HG03060 (cell line): ENCODE measurements at regions not wholly inside any gene's neighbourhood (a gene's known extent, or its start where the extent isn't known, plus 50 kb on each side); places are given as distances from the start of the nearest gene placed in this dataset.

Experiments
- ATAC-seq: cut with Tn5 transposase; IDR thresholded peaks from one replicate; pipeline ENCODE4 v1.9.1; 2021; ENCODE audit warnings: low read depth, moderate number of reproducible peaks; ENCODE audit not compliant: unreplicated experiment

DNA sequence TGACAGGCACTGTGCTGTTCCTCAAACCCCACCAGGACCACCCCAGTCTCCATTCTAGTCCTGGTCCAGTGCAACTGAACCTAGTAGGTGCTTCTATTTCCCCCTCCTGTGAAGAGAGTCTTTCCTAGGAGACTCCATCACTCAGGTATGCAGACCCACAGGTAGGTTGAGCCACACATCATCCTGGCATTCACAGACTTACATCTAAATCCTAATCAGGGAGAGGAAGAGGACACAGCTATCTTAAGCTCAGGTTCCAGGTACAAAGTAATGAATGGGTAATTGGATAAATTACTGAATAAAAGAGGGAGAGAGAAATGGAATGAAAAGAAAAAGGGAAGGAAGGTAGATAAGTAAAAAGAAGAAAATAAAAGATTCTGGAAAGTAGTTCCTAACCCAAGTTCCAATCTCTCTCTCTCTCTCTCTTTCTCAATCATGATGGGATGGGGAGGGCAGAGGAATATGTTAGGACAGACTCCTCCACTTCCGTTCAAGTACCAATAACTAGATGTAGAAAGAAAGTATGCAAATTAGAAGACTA lies 139.8 kb upstream of the NAMPT start:
- no peak for ATAC-seq

DNA sequence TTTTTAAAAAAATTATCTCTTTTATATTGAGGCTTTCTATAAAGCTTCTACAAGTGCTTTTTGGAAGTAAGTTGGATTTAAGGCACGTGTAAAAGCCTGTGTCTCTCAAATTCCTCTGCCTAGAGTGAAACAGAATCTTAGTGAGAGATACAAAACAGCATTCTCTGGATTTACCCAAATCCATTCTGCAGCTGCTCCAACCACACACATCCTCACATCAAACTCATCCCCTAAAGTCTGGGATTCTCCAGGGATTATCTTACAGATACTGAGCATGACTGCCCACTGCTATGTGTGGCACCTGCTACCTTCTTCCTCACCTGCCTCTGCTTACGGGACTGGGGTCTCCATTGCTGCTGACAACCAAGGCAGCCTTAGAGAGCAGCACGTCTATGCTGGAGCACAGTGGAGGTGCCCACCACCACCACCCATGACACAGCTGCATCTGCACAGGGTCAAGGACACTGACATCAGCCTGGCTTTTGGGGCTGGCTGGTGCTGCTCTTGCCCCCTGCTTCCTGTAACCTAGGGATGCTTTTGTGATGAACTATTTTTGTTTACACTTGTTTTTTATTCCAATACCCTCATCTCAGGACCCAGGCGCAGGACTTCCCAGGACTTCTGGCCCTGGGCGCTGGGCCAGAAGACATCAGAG lies 139.2 kb upstream of the NAMPT start:
- no peak for ATAC-seq

DNA sequence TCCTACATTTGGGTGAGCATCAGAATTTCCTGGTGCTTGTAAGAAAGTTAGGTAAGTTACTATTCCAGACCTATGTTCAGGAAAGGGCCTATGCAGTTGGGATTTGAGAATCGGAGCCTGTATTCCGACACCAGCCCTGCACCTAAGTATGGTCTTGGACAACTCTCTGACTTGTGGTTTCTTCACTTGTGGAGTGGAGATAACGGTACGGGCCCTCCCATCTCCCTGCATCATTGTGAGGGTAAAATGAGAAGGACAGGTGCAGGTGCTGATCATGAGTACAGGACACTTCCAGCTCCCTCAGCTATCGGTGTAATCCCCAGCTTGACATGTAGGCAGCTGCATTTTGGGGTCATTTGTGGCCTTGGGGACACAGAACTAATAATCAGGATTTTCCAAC lies 138.3 kb upstream of the NAMPT start:
- ATAC-seq, result no peak

DNA sequence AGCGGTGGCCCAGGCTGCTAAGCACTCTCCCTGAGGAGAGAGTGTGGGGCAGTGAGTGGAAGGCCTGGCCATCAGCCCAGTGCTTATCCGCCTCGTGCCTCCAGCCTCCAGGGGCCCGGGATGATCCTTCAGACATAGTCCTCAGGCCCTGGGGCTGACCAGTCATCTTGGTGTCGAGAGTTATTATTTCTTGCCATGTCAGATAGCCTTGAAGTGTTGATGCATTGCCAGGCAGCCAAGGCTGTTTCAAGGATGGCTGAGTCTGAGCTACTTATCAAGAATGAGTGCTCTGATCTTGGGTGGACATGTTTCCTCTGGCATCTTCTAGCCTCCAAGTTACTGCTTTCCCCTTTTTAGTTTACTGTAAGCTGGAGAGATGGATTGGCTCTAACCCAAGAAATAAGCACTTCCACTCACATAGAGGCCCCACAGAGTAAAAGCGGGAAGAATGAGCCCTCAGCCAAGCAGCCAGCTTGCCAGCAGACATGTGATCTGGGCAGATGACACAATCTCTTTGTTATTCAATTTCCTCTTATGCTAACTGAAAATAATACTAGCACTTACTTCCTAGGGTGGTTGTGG lies 136.5 kb upstream of the NAMPT start:
- no peak for ATAC-seq

DNA sequence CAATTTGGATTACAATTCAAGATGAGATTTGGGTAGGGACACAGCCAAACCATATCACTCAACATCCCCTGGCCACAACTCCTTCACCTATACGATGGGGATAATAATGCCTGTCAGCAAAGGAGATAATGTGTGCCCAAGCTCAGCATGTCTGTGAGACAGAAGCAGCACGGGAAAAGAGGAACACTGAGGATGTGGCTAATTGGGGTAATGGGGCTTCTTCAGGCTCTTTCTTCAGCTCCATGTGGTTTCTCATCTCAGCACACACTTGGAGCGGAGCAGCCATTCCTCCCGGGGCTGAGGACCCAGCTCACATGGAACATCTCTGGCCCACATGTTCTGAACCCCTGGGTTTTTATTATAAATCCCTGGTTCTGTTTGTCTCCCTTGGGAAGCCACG lies 136.0 kb upstream of the NAMPT start:
- ATAC-seq, result no peak

DNA sequence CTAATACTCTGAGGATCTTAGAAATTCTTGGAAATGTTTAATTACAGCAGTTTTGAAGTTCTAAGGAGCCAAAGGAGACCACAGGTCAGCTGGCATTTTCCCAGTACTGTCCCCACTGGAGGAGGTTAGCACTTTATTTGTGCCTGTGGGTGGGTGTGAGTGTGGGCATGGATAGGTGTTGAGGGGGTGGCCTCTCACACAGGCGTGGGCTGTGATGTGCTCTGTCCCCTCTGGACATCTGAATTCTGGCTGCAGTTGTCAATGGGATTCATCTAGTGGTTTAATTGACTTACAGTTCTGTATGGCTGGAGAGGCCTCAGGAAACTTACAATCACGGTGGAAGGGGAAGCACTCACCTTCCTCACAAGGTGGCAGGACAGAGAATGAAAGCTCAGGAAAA lies 135.4 kb upstream of the NAMPT start:
- no peak for ATAC-seq

DNA sequence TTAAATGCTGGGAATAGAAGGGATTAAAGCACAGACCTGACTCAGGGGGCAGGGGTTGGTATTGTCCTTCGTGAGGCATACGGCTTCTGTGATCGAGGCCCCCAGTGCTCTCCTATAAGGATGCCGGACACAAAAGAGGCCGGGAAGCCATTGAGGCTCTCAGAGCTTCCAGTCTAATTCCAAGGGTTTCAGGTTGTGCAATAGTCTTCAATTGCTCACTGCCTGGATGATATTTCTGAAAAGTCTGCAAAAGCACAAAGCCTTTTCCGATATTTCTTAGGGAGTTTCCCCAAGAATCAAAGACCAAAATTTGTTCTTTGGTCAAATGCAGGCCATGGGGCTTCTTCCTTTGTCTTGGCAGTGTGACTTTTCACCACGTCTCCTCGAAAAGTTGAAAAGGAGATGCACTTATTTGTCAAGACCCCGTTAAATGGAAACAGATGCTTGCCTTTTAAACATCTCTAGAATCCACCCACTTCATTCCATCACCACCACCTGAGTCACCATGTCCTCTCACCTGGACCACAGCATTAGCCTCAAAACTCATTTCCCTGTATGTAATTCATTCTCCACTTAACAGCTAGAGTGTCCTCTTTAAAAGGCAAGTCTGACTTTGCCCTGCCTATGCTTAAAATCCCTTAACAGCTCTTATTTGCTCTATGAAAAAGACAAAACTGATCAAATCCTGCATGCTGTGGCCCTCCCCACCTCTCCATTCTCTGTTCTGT lies 134.8 kb upstream of the NAMPT start:
- no peak for ATAC-seq

DNA sequence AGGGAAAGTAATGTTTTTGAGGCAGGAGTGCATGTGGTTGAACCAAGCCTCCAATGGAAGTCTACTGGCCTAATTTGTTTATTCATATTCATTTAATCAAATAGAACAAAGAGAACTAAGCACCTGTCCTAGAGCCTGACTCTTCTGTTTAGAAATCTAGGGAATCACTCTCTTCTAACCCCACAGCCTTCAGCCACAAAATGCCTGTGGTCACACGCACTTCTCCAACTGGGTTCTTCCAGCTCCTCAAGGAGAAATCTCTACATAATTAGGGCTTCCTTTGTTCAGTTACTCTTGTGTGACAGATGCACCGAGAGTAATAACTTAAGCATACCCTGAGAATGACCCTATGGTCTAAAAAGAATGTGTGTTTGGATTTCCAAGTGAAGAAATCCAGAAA lies 133.7 kb upstream of the NAMPT start:
- no peak for ATAC-seq

DNA sequence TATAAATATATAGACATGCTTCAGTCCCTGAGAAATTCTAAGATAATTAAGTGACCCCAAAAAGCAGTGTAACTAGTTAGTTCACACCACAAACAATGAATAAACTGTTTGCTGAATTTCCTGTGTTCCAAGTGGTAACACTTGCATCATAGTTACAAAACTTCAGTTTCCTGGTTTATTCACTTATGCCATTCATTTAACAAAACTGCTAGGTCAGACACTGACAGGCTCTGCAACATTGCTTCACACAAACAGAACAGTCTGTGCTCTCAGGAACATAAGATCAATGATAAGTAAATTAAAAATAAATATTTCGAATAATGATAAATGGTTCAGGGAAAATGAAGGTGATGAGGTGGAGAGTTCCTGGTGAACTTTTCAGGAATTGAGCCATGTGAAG lies 133.3 kb upstream of the NAMPT start:
- no peak for ATAC-seq

DNA sequence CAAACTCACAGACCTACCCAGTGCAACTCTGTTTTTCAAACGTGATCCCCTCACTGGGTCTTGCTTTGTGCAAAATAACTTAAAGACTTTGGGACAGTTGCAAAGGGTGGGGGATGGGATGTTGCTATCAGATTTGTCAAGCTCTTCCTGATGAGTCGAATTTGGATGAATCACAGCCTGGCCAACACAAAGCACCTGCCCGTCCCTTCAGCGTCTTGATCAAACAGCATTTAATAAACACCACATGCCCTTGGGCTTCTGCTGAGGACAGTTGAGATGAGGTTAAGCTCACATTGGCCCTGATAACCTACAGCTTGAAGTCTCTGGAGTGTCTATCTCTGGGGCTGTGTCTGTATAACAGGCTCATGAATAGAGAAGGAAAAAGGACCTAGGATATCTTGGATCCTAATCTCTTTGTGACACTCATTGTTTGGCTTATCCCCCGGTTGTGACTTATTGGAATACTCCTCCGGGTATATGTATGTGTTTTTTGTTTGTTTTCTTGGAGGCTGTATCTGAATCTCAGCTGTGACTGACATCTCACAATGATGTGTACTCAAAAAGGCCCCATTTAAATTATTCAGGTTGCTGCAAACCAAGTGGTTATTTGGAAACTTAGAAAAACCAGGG lies 132.6 kb upstream of the NAMPT start:
- ATAC-seq, result no peak

DNA sequence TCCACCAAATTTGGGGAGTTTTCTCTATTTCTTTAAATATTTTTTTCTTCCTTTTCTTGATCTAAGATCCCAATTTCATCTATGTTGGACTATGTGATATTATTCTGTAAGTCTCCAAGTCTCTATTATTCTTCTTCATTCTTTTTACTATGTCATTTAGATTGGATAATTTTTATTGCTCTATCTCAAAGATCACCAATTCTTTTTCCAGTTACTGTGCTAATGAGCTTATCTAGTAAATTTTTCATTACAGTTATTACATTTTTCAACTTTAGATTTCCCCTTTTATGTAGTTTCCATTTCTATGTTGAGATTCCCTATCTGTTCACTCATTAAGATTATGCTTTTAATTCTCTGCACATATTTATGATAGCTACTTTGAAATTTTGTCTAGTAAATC lies 131.6 kb upstream of the NAMPT start:
- no peak for ATAC-seq

DNA sequence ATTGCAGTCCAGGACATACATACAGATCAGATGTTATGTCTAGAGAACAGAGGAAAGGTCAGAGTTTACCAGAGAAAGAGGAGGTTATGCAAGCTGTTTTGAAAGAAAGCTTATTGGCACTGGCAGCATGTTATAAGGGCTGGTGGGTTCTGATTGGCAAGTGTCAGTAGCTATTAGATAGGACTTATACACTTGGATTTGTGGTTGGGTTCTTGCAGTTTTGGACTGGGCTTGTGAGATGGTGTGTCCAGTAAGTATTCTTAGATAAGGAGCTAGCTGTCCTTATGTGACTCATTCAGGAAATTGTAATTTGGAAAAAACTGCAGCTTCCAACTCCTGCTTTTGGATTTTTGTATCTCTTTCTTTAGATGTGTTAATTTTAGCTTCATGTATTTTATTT lies 130.7 kb upstream of the NAMPT start:
- no peak for ATAC-seq

DNA sequence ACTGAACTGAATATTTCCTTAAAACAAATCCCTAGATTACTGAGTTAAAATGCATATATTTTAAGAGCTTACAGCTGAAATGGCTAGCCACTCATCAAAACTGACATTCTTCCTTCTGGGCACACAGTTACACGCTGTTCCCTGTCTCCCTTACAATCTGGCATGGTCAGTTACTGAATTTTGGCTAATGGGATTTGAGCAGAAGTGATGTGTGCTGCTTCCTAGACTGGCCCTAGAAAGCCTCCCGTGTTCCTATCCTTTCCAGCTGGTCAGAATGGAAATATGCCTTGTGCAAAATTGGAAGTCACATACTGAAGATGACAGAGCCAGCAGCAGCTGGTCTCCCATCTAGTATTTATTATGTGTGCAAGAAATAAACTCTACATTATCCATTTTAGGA lies 128.7 kb upstream of the NAMPT start:
- no peak for ATAC-seq

DNA sequence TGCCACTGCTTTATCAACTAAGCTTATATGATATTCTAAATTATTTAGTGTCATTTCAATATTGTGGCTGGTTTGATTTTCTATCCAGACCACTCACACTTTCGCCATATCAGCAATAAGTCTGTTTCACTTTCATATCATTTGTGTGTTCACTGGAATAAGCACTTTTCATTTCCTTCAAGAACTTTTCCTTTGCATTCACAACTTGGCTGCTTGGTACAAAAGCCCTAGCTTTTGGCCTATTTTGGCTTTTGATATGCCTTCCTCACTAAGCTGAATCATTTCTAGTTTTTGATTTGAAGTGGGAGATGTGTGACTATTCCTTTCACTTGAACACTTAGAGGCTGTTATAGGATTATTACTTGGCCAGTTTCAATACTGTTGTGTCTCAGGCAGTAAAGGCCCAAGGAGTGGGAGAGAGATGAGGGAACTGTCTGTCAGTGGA lies 120.9 kb upstream of the NAMPT start:
- ATAC-seq, result no peak

DNA sequence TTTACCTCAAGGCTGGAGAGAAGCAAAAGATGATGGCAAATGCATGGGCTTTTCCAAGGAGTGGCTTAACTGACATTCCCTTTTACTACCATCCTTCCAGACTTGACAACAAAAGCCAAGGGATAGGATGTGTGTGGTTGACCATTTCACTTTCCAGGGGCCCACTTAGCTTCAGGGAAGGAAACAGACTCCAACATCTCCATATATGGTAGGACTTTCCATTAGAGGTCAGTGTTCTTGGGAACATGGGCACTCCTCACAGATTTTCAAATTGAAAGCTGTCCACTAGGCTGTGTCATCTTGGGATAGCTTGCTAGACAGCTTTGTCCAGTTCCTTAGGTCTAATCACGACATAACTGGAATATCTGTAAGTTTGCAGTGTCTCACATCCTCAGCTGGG lies 118.1 kb upstream of the NAMPT start:
- ATAC-seq, result no peak

DNA sequence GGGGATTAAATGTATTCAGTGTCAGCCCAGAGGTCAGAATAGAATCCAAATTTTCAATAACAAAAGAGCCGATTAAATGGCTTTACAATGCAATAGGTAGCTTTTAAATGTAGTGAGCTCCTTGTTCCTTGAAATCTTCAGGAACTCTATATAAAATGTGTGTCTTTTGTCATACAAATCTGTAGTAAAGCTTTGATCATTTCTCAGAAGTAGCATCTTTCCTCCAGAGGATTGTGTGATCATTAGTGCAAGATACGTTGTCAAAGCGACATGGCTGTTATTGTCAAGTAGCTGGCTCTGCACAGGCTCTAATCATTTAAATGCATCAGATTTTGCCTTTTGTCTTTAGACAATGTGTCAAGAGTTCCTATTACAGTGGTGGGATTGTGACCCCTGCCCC lies 116.1 kb upstream of the NAMPT start:
- no peak for ATAC-seq

DNA sequence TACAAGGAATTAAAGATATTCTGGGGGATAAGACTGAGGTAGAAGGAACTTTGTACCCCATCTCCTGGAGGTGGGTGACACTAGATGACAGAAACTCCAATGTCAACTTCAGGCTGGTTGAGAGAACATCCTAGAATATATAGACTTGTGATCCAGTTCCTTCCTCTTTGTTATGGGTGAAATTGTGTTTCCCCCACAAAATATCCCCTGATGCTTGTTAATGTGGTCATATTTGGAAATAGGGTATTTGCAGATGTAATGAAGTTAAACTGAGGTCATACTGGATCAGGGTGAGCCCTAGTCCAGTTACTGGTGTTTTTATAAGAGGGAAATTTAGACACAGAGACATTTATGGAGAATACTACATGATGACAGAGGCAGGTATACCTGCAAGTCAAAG lies 114.0 kb upstream of the NAMPT start:
- no peak for ATAC-seq

DNA sequence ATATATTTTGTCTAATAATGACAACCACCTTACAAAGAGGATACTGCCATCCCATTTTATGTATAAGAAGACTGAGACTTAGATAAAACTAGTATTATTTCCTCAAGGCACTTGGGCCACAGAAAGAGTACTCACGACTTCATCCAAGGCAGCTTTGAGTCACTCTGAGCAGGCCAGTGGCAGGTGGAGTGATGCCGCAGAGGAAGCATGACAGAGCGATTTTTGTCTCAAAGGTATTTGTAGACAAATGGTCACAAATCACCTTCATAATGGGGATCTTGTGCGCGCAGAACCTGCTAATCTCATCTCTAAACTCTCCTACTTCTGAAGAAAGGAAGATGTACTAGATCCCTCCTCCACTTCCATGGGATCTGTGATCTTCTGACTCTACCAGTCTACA lies 113.2 kb upstream of the NAMPT start:
- no peak for ATAC-seq

DNA sequence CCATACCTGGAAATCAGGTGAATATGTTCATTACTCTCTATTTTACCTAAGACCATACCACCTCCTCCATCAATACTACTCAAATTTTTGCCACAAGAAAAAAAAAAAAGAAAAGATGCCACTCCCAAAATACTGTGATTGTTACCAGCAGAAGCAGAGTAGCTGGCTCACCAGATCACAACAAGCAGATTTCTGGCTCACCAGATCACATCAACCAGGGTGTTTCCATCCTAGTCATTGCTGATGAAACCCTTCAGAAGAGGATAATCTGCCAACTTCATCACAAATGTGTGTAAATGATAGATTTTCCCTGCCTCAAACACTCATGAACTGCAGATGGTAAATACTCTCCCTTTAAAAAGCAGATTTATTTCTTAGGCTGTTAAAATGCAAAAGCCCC lies 109.7 kb upstream of the NAMPT start:
- no peak for ATAC-seq

DNA sequence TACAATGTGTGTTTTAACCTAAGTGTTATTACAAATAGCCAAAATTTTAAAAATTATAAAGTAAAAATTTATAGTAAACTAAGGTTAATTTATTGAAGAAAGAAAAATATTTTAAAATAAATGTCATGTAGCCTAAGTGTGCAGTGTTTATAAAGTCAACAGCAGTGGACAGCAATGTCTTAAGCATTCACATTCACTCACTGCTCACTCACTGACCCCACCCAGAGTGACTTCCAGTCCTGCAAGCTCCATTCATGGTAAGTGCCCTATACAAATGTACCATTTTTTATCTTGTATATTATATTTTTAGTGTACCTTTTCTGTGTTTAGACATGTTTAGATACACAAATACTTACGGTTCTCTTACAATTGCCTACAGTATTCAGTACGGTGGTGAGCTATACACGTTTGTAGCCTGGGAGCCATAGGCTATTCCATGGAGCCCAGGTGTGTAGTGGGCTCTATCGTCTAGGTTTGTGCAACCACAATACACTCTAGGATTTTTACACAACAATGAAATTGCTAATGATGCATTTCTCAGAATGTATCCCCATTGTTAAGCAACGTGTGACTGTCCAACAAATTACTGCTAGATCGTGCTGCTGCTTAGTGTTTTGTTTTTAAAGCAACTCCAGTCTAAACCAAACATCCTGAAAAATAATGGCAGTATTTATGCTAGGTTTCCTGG lies 108.9 kb upstream of the NAMPT start:
- no peak for ATAC-seq

DNA sequence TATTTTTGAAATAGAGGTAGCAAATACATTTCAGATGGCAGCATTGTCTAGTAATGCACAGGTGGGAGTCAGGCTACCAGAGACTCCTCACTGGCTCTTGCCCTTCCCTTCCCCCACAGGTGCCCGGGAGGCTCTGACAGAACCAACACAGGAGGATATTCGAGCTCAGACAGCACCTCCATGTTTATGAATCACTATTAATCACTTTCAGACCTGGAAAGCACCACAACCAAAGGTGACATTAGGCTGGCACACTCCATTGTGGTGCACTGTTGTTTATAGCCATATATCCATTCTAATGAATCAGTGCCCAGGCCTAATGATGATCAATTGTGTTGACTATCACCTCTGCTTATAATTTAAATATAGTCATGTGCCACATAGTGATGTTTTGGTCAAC lies 107.8 kb upstream of the NAMPT start:
- ATAC-seq, result no peak
